GM18499 (cell line): ENCODE measurements at regions not wholly inside any gene's neighbourhood (a gene's known extent, or its start where the extent isn't known, plus 50 kb on each side); places are given as distances from the start of the nearest gene placed in this dataset.

Experiments
- ATAC-seq: cut with Tn5 transposase; IDR thresholded peaks from one replicate; pipeline ENCODE4 v1.9.1; 2021; ENCODE audit warnings: moderate number of reproducible peaks; ENCODE audit not compliant: insufficient read depth, unreplicated experiment

DNA sequence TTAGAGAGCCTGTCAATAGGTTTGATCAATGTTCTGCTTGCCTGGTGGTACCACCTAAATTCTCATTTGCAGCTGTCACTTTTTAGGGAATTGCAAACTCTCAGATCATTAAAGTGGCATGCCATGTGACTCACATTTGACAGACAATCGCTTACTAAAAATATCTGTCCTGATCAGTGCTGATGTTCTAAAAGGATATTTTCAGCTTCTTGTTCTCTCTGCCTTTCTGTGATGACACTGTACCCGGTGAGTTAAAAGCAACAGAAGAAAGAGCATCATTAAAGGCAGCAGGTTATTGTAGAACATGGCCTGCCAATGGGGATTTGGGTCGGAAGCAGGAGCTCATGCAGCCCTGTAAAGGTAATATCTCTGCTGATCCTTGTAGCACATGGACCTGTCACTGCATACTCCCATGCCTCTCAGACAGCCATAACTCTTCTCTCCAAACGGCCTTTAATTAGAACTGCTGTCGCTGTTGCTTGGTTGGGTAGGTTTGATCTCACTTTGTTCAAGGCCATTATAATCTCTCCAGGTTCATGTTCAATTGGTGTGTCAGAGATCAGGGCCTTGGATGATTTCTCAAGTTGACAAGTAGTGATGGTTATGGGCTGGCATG, 441.3 kb upstream of the DEPDC1 start:
- no peak for ATAC-seq

DNA sequence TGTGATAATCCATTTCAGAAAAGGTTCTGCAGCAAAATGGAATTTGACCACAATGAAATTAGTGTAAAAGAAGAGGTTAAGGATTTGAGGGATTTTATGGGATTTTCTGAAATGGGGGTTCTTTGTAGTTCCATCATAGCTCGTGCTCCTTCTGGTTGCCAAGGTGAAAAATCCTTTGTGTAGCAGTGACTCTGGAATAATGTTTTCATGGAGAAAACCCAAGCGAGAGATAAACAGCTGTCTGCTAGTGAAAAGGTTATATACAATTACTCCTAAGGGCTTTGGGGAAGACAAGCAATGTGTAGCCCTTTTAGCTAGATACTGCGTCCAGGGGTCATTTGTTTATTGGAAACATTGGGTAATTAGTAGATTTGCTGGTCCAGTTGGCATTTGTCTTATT, 453.2 kb upstream of the DEPDC1 start:
- no peak for ATAC-seq

DNA sequence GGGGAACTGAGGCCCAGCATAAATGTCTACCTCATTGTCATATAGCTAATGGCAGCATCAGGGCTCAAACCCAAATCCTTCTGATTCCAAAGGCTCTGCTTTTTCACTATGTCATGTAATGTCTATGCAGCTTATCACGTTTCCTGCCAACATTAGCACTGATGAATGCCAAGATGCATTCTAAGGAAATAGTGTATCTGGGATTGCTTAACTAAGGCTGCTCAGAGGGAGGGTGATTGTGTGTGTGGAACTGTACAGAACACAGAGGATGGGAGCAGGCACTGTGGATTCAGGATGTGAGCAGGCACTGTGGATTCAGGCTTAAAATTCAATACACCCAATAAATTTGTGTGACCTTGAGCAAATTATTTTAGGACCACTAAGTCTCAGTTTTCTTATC, 456.4 kb upstream of the DEPDC1 start:
- no peak for ATAC-seq

DNA sequence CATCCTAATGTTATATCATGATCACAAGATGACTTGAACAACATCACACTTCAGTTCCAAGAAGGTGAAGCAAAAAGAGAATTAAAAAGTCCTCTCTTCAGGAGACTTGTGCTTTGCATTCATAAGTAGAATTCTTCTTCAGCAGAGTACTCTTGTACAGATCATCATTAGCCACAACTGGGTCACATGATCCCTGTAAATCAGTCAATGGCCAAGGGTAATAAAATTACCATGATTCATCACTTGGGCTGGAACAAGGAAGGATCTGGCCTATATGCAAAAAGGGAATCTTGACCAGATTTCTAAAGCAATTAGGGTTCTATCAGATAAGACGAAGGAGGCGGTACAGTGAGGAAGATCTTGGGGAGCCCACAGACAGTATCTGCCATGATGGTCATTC, 458.0 kb upstream of the DEPDC1 start:
- no peak for ATAC-seq

- ATAC-seq: no peak
These were observed 458.5 kb upstream of the DEPDC1 start for GRCh38 chr1:68955424-68955823.

GRCh38 chr1:68958958-68959357, 462.1 kb upstream of the DEPDC1 start:
- ATAC-seq: no peak

DNA sequence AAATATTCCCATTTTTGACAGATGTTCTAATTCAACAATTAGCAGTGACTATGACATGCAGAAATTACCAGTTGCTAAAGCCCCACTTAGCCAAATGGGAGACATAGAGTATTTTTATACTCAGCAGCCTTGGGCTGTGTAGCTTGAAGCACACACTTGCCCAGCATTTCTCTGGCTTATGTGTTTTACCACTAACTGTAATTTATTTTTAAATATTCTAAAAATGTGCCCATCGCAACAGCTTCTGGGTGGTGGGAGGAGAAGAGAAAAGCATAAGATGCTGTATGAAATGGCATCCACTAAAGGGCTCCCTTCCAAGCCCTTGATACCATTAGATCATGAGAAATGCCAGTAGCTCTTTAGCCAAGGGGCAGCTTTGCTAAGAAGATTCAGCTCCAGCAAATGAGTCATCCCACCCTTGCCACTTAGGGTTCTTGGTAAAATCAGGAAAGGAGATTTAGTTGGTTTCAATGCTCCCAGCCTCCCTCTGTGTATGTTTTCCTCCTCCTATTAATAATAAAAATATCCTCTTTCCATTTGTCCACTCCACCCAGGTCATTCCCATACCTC, 462.7 kb upstream of the DEPDC1 start:
- ATAC-seq: no peak

GRCh38 chr1:68961143-68961542, 464.3 kb upstream of the DEPDC1 start:
- ATAC-seq: no peak

- no peak for ATAC-seq
These were observed 466.5 kb upstream of the DEPDC1 start for GRCh38 chr1:68963353-68963752.

GRCh38 chr1:68969441-68969840, 472.6 kb upstream of the DEPDC1 start:
- no peak for ATAC-seq

DNA sequence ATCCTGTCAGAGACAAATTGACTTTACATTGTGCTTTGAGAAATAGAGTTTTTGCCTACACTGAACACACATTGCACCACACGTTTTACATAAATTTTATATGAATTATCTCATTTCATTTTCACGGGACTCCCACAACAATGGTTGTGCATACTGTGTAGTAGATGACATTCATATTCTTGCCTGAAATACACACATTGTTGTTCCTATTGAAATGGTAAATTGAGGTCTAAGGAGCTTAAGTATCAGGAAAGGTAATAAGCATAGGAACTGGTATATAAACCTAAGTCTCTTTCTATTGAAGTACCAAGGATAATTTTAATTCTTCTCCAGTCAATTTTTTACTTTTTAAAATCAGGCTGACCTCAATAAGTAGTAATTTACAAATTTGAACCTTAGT, 473.7 kb upstream of the DEPDC1 start:
- ATAC-seq: no peak

GRCh38 chr1:68973459-68974244, 476.8 kb upstream of the DEPDC1 start:
- no peak for ATAC-seq

DNA sequence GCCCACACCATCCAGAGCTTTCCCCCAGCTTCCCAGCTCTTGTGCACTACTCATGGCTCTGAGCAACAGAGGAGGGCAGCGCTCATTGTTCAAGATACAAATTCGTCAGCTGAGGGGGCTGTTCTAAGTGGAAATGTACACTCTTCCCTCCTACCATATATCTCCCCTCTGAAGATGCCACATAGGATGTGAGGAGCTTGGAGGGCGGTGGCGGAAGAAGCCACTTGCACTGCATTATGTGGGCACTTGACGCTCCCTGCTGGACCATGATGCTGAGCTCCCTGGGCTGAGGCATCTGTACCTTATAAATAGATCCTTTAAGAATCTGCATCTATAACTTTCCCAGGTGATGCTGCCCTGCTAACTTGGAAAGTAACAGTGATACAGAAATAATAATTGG, 477.6 kb upstream of the DEPDC1 start:
- no peak for ATAC-seq

DNA sequence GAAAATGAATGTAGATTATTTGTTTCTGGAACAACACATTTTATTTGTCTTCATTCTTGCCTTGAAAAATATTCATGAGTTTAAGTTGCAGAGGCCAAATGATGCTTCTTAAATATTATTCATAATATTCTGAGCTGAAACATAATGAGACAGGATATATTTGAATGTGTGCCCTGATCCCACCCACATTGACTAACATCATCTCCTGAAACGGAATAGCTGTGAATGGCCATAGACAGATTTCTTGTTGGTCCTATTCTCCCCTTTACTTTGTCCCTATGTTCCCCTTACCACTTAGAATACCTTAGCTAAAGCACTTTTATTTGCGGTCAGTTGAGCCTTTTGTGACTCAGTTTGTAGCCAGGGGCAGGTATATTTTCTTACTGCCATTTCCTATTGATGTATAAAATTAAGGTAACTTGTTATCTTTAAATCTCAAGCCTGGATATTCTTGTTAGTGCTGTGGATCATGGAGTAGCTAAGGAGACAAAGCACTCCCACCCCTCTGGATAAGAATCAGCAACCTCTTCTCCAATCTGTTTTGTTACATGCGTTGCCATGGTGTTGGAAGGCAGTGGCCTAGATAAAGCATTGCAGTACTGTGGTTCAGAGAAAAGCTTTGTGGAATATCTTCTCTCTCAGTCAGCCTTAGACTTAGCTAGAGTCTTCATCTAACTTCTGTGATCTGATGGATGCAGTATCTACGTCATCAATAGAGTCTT, 478.5 kb upstream of the DEPDC1 start:
- ATAC-seq: no peak

DNA sequence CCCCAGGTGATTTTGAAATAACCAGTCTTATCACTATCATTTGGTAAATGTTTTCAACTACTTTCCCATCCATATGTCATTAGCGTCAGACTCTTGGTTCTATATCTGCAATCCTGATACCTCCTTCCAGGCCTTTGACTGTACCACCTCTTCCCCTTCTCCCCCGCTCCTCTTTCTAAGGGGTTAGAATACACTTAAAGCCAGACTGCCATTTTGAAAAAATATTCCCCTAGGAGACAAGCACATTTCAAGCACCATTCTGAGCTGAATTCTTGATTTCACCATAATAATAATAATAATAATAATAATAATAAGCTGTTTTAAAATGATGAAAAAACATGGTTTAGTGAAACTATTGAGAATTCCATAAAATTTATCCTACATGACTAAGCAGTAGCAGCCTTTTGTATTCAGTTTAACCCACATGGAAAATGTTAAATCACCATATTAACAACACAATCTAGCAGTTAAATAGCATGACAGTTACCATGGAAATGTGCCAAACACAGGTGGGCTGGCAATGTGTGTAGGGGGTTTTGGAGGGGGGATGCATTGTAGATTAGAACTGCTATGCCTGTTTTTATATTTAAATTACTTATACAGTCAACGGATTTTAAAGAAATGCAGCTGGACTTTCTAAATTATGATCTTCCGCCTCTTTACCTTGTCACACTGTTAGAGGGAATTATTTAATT, 480.2 kb upstream of the DEPDC1 start:
- no peak for ATAC-seq

DNA sequence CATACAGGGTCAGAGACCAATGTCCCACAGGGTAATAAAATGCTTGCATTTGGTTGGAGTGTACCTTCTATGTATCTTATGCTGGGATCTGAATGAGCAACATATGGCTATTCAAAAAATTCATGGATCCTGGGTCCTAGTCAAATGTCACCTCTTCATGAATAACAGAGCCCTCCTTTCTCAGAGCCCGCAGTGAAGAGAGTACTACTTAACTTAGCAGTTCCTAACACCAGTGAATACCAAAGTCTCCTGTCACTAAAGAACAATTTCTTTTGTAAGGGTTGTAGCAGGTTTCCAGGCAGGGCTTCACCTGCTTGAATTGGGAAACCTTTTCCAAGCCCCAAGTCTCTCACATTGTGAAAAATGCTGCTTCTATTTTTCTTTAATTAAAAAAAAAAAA, 483.0 kb upstream of the DEPDC1 start:
- no peak for ATAC-seq

DNA sequence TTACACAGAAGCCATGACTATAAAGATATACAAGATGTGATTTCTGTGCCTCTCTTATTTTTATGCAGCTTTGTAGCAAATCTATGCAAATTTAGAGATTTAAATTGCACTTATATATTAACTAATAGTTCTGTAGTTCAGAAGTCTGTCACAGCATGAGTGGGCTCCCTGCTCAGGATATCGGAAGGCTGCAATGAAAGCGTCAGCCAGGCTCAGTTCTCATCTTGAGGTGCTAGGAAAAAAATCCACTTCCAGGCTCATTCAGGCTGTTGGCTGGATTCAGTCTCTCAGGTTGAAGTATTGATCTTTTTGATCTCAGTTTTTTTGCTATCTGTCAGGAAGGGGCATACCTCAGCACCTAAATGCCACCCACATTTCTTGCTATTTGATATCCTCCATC, 487.4 kb upstream of the DEPDC1 start:
- ATAC-seq: no peak

DNA sequence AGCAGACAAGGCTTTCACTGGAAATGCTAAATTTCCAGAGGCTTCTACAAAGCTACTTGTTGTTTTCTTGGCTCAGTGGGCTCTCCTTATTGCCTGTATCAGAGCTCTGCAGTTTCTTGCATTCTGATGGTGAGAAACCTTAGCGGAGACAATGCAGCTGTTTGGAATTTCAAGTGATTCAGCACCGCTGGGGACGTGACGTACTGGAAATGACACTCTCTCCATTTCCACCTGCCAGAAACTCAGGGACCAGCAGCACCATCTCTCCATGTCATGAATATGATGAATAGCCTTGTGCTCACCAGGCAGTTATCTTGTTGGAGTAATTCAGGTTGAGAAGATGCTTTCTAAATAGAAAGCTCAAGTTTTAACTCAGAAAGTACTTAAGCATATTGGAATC, 497.2 kb upstream of the DEPDC1 start:
- no peak for ATAC-seq

DNA sequence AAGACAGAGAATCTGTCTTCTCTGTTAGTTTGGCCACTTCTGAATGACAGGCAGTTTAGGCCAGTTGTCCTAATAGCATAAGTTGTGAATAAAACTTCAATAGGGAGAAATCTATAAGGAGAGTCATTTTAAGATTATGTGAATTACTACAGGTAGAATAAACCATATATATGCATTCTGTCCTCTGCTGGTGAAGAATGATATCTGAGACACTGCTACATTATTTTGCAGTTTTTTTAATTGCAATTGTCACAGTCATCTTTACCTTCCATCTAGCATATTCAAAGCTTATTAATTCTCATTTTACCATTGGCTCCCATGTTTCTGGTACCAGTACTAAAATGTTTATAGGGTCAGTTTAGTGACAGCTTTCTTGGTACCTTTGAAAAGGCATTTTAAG, 519.6 kb upstream of the DEPDC1 start:
- ATAC-seq: no peak

DNA sequence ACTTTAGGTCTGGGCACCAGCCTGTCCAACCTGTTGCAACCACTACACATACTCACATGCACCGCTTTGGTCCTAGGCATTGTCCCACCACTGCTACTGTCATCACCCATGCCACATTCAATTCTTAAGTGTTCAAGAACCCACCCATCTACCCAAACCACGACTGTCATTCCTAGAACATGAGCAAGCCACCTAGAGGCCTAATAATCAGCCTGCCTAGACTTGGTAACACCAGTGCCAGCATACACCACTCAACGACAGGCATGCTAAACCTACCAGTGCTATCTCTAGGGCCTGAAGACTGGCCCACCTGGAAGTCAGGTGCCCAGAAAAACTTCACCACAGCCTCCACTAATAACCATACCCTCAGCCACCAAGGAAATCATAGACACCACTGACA, 532.8 kb upstream of the DEPDC1 start:
- ATAC-seq: no peak

DNA sequence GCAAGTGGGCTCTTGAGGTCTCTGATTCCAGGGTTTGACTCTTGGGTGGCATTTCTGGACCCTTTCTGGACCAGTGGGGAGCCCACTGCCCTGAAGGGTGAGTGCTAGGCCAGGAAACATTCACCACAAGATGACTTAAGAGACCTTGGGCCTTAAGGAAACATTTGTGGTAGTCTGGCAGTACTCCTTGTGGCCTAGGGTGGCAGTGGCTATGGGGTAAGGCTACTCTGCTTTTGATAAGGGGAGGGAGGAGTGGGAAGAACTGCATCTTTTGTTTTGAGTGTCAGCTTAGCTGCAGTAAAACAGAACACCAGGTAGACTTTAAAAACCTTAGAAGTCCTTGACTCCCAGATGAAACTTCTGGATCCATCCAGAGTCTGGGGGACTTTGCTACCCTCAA, 529.3 kb upstream of the LRRC7 start:
- ATAC-seq: no peak
